ENCODE measurements at regions not wholly inside any gene's neighbourhood (a gene's known extent, or its start where the extent isn't known, plus 50 kb on each side); places are given as distances from the start of the nearest gene placed in this dataset.

GRCh38 chr14:83757916-83758315 is 1772.0 kb upstream of the FLRT2 start:
- no peaks in the 10 kb centered on the region for H3K4me1 ChIP-seq (ENCODE audit: insufficient read depth)
- no peak overlapping the region for H3K4me2 ChIP-seq (ENCODE audit: unreplicated experiment)
- in situ Hi-C loops (cut with MboI) = no loop called here
- H3K9me2 ChIP-seq (ENCODE audit: insufficient read depth) = peaks cover 5% of the 10 kb centered on the region; the same call in 1 of the 2 replicates
- H3K27ac ChIP-seq = no peak overlapping the region
- no peak for TF ChIP-seq EZH2 (IDR thresholded peaks at IDR 0.05; ENCODE audit: insufficient read depth, poor library complexity, severe bottlenecking)
- no peak for TF ChIP-seq EZH2phosphoT487 (IDR thresholded peaks at IDR 0.05; ENCODE audit: insufficient read depth, low read depth)
- H3K36me3 ChIP-seq (ENCODE audit: low read depth) = no peaks in the 10 kb centered on the region
- H3K4me3 ChIP-seq = no peak overlapping the region
- H3K27me3 ChIP-seq (replicated peaks; ENCODE audit: insufficient read depth) = no peaks in the 10 kb centered on the region
- H3K79me2 ChIP-seq (ENCODE audit: insufficient read depth) = no peaks in the 10 kb centered on the region
- no peak for DNase-seq
- H4K20me1 ChIP-seq (ENCODE audit: insufficient read depth) = no peaks in the 10 kb centered on the region
- WGBS, 2 experiments (ENCODE audit: low coverage in 1 of 2, low lambda C conversion rate in 2 of 2, missing lambda C conversion rate in 2 of 2) = 0 to 1% methylated on average over 3 of the region's 3 CpGs
- no peaks in the 10 kb centered on the region for H3F3A ChIP-seq (ENCODE audit: insufficient read depth)
- H3K9ac ChIP-seq = no peak overlapping the region
- no peak overlapping the region for H2AFZ ChIP-seq
- no peaks in the 10 kb centered on the region for H3K9me3 ChIP-seq (ENCODE audit: low read depth)

- Histone ChIP-seq H3K9me2 (ENCODE audit: insufficient read depth) (no peaks in the 10 kb centered on the region), H3K4me1 (ENCODE audit: insufficient read depth) (no peaks in the 10 kb centered on the region), H4K20me1 (ENCODE audit: insufficient read depth) (no peaks in the 10 kb centered on the region), H3K4me3 (no peak overlapping the region), H3K79me2 (ENCODE audit: insufficient read depth) (no peaks in the 10 kb centered on the region), H3F3A (ENCODE audit: insufficient read depth) (no peaks in the 10 kb centered on the region), H2AFZ (no peak overlapping the region), H3K9me3 (ENCODE audit: low read depth) (no peaks in the 10 kb centered on the region), H3K9ac (no peak overlapping the region), H3K27me3 (replicated peaks; ENCODE audit: insufficient read depth) (no peaks in the 10 kb centered on the region), H3K4me2 (ENCODE audit: unreplicated experiment) (no peak overlapping the region), H3K27ac (no peak overlapping the region), H3K36me3 (ENCODE audit: low read depth) (no peaks in the 10 kb centered on the region)
- in situ Hi-C loops (cut with MboI) = no loop called here
- 33 to 36% methylated on average over 8 of the region's 8 CpGs for WGBS, 2 experiments (ENCODE audit: low coverage in 1 of 2, low lambda C conversion rate in 2 of 2, missing lambda C conversion rate in 2 of 2)
- no peak for TF ChIP-seq EZH2phosphoT487 (IDR thresholded peaks at IDR 0.05; ENCODE audit: insufficient read depth, low read depth)
- TF ChIP-seq EZH2 (IDR thresholded peaks at IDR 0.05; ENCODE audit: insufficient read depth, poor library complexity, severe bottlenecking) = no peak
- no peak for DNase-seq
These were observed 1765.0 kb upstream of the FLRT2 start for GRCh38 chr14:83764656-83765599.

- Histone ChIP-seq H3K9me3 (ENCODE audit: low read depth) (no peaks in the 10 kb centered on the region), H3K4me3 (no peak overlapping the region), H3K79me2 (ENCODE audit: insufficient read depth) (no peaks in the 10 kb centered on the region), H3F3A (ENCODE audit: insufficient read depth) (no peaks in the 10 kb centered on the region), H3K4me1 (ENCODE audit: insufficient read depth) (no peaks in the 10 kb centered on the region), H3K9ac (no peak overlapping the region), H3K27me3 (replicated peaks; ENCODE audit: insufficient read depth) (no peaks in the 10 kb centered on the region), H3K36me3 (ENCODE audit: low read depth) (no peaks in the 10 kb centered on the region), H4K20me1 (ENCODE audit: insufficient read depth) (no peaks in the 10 kb centered on the region), H2AFZ (no peak overlapping the region), H3K9me2 (ENCODE audit: insufficient read depth) (no peaks in the 10 kb centered on the region), H3K4me2 (ENCODE audit: unreplicated experiment) (no peak overlapping the region), H3K27ac (no peak overlapping the region)
- WGBS, 2 experiments (ENCODE audit: low coverage in 1 of 2, low lambda C conversion rate in 2 of 2, missing lambda C conversion rate in 2 of 2) = 33 to 36% methylated on average over 1 of the region's 1 CpG
- no peak for TF ChIP-seq EZH2phosphoT487 (IDR thresholded peaks at IDR 0.05; ENCODE audit: insufficient read depth, low read depth)
- TF ChIP-seq EZH2 (IDR thresholded peaks at IDR 0.05; ENCODE audit: insufficient read depth, poor library complexity, severe bottlenecking) = no peak
- DNase-seq = no peak
- in situ Hi-C loops (cut with MboI) = no loop called here
These were observed 1752.4 kb upstream of the FLRT2 start for GRCh38 chr14:83777516-83777915.

- Histone ChIP-seq H3K36me3 (ENCODE audit: low read depth) (no peaks in the 10 kb centered on the region), H3K27me3 (replicated peaks; ENCODE audit: insufficient read depth) (no peaks in the 10 kb centered on the region), H4K20me1 (ENCODE audit: insufficient read depth) (no peaks in the 10 kb centered on the region), H3K4me2 (ENCODE audit: unreplicated experiment) (no peak overlapping the region), H3K79me2 (ENCODE audit: insufficient read depth) (no peaks in the 10 kb centered on the region), H3K9me3 (ENCODE audit: low read depth) (no peaks in the 10 kb centered on the region), H3K4me1 (ENCODE audit: insufficient read depth) (no peaks in the 10 kb centered on the region), H3K4me3 (no peak overlapping the region), H3K9ac (no peak overlapping the region), H2AFZ (no peak overlapping the region), H3K27ac (no peak overlapping the region), H3F3A (ENCODE audit: insufficient read depth) (no peaks in the 10 kb centered on the region), H3K9me2 (ENCODE audit: insufficient read depth) (no peaks in the 10 kb centered on the region)
- in situ Hi-C loops (cut with MboI) = no loop called here
- no peak for TF ChIP-seq EZH2 (IDR thresholded peaks at IDR 0.05; ENCODE audit: insufficient read depth, poor library complexity, severe bottlenecking)
- TF ChIP-seq EZH2phosphoT487 (IDR thresholded peaks at IDR 0.05; ENCODE audit: insufficient read depth, low read depth) = no peak
- 35 to 42% methylated on average over 2 of the region's 2 CpGs for WGBS, 2 experiments (ENCODE audit: low coverage in 1 of 2, low lambda C conversion rate in 2 of 2, missing lambda C conversion rate in 2 of 2)
- no peak for DNase-seq
These were observed 1750.7 kb upstream of the FLRT2 start for GRCh38 chr14:83779266-83779665.
